Esophagus muscularis mucosa (tissue), 4 donors: ENCODE measurements at regions not wholly inside any gene's neighbourhood (a gene's known extent, or its start where the extent isn't known, plus 50 kb on each side); places are given as distances from the start of the nearest gene placed in this dataset.

Source experiments
- EP300 ChIP-seq: sonication (generic); formaldehyde crosslinking; IDR thresholded peaks from one replicate; pipeline ENCODE4 v1.6.1; 2017; ENCODE audit warnings: antibody characterized with exemption
- POLR2A ChIP-seq: fragments of 450-650 bp; IDR thresholded peaks from one replicate; pipeline ENCODE4 v1.6.1; 2017; ENCODE audit warnings: antibody characterized with exemption, moderate library complexity, mild to moderate bottlenecking, low read depth
- POLR2AphosphoS5 ChIP-seq, 2 donors: sonication (generic); formaldehyde crosslinking; IDR thresholded peaks; one replicate each; pipeline ENCODE4 v1.6.1; 2017; ENCODE audit warnings: antibody characterized with exemption in 2 of 2
- TF ChIP-seq, protein P1 (sequence below), 3 experiments: fragments of 200-600 bp in 2 of 3; fragments of 450-650 bp in 1 of 3; sonication (generic) in 2 of 3; IDR thresholded peaks; one replicate each; pipeline ENCODE4 v1.5.1; 2017 to 2019; ENCODE audit warnings: antibody characterized with exemption in 3 of 3, mild to moderate bottlenecking in 2 of 3, moderate library complexity in 1 of 3

DNA sequence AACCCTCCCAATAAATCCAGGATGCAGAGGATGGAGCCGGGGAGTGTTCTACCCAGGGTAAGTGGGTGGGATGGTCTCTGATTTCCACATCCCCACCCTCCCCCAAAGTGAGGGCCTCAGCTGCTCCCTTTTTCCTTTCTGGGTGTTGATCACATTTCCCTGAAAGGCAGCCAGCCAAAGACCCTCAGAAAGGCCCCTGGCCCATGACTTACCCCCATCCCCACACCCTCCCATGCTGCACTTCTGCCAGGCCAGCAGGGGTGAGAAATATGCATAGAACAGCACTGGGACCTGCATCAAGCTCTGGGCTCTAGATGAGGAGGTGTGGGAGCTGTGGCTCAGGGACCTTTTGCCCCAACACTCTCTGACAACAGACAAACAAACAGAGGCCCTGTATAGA lies 927.3 kb upstream of the ZNF722 start:
- TF ChIP-seq, protein P1, sequence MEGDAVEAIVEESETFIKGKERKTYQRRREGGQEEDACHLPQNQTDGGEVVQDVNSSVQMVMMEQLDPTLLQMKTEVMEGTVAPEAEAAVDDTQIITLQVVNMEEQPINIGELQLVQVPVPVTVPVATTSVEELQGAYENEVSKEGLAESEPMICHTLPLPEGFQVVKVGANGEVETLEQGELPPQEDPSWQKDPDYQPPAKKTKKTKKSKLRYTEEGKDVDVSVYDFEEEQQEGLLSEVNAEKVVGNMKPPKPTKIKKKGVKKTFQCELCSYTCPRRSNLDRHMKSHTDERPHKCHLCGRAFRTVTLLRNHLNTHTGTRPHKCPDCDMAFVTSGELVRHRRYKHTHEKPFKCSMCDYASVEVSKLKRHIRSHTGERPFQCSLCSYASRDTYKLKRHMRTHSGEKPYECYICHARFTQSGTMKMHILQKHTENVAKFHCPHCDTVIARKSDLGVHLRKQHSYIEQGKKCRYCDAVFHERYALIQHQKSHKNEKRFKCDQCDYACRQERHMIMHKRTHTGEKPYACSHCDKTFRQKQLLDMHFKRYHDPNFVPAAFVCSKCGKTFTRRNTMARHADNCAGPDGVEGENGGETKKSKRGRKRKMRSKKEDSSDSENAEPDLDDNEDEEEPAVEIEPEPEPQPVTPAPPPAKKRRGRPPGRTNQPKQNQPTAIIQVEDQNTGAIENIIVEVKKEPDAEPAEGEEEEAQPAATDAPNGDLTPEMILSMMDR (IDR thresholded peaks at IDR 0.05), result no peak
- TF ChIP-seq POLR2A, result no peak
- no peak for TF ChIP-seq EP300
- no peak for TF ChIP-seq POLR2AphosphoS5 (IDR thresholded peaks at IDR 0.05)
